EL (cell line): ENCODE measurements at regions not wholly inside any gene's neighbourhood (a gene's known extent, or its start where the extent isn't known, plus 50 kb on each side); places are given as distances from the start of the nearest gene placed in this dataset.

Source experiments
- DNase-seq: peaks from one replicate; pipeline ENCODE4 v3.0.0-alpha.2; 2016

DNA sequence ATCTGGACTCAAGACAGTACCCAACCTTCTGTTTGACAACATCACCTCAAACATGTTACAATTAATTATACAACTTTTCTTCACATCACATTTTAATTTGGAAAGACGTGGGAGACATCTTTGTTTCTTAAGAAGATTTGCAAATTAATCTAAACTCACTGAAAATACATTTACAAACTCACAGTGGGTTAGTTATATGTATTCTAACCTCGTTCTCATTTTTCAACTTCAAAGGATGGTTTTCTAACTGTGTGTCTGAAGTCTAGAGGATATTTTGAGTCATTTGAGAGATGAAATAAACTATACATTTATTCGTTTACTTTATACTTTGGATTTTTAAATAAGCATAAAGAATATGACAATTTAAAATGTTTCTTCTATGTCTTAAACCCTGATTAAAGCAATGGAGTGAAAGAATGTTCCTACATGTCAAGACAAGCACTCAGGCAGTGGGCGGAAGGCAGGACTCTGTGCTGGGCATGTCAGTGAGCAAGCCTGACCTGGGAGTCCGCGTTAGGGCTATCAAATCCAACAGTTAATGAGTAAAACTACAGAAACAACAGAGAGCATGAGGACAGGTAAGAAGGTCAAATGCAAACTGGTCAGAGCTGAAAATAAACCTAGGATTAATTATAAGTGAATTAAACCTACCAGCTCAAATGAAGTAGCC, 76.5 kb upstream of the CTTNBP2NL start:
- no peak for DNase-seq

DNA sequence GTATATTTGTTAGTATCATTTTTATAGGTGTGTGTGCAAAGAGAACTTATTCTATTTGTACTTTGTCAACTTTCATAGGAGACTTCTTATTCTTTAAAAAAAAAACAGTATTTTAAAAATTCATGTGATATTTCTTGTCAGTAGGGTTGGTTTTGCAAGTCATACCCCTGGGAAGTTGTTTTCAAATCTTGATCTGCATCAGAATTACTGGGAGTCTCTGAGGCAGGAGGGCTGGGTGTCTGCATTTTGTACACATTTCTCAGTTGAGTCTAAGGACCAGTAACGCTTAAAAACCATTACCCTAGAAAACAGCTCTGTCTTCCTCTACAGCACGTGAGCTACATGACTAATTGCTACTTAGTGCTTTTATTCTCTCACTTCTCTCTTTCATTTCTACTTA, 76.0 kb upstream of the CTTNBP2NL start:
- no peak for DNase-seq

DNA sequence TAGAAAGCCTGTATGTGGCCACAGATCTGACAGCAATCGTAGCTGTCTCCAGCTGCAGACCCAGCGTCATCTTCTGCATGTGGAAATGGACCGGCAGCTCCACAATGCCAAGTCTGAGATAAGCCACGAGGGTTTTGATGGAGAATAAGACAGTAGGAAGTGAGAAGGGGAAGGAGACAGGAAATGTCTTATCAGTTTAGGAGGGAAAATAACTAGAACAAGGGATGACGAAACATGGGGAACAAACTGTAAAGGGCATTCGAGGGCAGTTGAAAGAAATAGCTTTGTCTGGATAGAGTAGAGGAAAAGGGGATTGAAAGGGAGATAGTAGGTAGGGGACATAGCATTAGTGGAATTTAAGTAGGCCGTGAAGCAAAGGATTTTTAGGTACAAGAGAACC, 74.0 kb upstream of the CTTNBP2NL start:
- DNase-seq, result no peak

DNA sequence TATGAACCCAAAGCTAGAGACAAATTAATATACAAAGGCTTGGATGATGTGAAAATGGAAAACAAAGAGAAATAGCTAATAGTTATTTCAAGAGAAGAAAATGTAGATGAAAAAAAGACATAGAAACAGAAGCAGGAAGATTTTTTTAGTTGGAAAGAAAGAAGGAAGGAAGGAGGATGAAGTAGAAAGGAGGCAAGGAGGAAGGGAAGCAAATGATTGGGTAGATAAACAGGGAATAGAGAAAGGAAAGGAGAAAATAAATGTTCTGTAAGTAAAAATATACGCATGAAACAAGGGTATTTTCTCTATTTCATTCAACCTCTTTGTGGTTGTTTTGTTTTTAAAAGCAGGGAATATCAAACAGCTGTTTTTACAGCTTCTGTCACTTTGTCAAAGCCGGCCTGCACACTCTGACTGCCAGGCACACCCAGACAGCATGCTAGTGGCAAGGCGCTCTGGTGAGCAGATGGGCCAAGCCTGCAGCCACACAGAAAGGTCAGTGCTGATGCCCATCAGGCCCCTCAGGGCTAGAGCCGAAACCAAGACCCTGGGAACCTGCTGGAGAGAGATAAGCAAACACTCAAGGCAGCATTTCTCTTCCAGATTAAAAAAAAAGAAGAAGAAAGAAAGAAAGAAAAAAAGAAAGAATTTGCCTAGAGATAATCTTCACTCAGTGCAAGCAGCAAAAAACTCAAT, 72.9 kb upstream of the CTTNBP2NL start:
- DNase-seq, result no peak

DNA sequence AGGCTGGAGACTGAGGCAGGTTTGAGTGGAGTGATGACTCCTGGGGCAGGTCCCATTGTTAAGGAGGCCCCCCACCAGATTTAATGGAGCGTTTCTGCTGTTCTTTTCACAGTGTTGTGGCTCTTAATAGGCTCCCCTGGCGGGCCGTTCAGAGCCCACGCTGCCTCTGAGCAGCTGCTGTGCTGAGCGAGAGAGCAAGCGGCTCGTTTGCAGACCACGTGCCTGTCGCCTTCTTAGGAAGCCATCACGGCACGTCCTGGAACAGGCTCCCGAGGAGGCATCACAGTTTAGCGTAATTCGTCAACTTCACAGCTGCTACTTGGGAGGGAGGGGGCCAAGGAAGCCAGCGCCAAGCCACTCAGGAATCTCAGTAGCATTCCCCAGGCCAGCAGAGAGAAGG, 70.5 kb upstream of the CTTNBP2NL start:
- no peak for DNase-seq

DNA sequence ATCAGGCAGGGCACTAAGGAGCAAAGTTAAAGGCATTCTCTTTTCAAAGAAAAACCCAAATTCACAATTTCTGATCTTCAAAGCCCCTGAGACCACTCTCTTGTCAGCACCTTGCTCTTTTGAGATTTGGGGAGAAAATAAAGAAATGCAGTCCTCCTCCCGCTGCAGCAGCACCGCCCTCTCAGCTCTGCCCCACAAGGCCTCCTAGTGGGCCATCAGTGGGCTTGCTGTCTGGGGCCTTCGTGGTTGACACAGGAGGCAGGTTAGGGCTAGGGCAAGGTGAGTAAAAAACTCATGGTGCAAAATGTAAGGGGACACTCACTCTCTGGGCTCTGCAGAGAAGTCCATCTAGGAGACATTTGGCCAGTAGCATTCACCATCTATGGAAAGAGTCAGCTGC, 67.4 kb upstream of the CTTNBP2NL start:
- no peak for DNase-seq

DNA sequence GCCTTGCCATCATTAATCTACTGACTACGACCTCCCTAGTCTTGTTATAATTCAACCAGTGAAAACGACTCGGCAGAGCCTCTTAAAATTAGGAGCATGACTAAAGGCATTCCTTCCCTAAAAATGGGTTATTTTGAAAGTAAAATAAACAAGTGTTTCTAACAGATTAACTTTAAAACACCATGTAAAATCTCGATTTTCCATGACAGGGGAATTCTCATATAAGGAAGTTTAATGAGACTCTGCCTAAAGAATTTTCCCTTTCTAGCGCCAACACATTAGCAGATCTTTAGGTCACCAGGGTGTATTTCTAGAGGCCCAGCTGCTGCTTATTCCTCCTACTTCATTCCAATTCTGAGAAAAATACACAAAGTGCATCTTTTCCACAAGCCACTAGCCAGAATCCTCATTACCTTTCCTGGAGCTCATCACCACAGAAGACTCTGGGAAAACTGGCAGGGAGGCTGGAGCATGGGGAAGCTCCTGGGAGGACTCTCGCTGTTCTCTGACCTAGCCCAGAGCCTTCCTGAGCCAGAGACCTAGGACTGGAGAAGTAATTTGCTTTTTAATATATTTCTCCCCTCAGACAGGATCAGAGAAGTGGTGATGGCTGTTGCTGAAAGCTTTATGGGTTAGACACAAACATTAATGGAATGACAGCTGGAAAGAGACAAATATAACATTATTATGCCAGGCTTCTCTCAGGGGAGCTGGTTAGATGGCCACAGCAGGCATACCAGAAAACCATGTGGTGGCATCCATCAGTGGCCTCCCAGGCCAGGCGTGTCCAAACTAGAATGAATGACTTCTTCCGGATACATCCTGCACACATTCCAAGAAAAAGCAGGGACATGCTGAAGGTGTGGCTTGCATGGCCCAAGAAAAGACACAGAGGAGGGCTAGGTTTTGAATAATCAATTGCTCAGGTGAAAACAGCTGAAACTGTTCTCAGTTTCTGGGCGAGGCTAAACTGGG, 63.6 kb upstream of the CTTNBP2NL start:
- DNase-seq, result no peak

DNA sequence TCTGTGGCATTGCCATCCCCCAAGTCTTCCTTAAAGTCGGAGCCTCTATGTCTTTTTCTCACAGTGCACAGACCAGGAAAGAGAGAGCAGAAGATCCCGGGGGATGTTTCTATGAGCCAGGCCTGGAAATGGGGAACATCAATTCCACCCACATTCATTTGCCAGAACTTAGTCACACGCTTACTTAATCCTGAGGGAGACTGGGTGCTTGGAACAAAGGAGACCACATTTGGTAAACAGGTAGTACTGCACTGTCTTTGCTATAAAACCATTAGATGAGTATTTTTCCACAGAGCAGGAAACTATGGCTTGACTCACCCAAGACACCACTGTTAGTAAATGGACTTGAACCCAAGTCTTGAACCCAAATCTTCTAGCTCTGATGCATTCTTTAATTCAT, 60.7 kb upstream of the CTTNBP2NL start:
- no peak for DNase-seq

DNA sequence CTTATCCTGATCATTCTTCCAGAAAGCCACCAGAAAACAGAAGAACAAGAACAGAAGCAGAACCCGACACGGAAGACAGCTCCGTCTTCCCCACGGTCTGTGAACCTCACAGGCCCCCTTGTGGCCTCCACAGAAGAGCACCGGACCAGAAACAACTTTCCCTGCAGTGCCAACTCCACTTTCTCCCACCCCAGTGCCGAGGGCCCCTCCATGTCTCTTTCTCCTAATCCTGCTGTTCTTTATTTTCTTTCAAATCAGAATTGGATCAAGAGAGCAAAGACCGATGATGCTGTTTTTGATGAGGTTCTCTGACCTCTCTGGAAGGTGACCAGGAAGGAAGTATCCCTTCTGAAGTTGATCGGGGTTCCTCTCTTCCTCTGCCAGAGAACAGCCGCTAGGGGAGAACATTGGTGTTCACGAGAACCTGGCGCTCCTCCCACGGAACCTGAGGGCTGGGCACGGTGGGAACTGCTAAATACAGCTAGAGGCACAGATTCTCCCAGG, 58.9 kb upstream of the CTTNBP2NL start:
- DNase-seq, result peak; percentile 18

DNA sequence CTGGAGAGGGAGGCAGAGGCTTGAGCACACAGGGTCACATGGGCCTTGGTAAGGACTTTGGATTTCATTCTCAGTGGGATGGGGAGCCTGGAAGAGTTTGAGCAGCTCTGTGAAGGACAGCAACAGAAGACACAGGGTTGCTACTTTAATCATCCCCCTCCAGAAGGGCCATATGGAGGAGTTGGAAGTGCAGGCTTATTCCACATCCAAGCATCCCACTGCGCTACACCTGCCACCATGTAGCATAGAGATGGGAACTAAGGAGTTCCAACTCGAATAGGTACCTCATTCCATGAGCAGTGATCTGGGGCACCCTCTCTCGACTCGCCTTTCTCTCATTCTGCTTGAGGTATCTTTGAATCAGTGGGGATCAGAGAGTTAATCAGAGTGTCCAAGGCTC, 54.0 kb upstream of the CTTNBP2NL start:
- no peak for DNase-seq

DNA sequence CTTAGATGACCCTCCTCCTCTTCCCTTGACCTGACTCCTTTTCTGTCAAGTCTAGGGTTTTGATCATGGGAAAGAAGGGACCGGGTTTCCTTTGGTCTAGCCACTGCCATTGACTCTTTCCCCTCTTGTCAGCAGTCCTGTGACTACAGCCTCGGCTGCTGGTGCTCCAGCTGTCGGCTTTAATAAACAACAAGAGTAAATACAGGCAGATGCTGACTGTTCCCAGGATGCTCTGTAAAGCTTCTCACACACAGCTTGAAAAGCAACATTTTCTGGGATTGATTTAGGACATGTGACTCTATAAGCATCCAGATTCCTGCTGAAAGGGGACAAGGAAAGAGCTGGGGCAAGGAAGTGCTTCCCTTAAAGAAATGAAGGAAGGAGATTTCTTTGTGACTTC, 53.5 kb upstream of the CTTNBP2NL start:
- no peak for DNase-seq

DNA sequence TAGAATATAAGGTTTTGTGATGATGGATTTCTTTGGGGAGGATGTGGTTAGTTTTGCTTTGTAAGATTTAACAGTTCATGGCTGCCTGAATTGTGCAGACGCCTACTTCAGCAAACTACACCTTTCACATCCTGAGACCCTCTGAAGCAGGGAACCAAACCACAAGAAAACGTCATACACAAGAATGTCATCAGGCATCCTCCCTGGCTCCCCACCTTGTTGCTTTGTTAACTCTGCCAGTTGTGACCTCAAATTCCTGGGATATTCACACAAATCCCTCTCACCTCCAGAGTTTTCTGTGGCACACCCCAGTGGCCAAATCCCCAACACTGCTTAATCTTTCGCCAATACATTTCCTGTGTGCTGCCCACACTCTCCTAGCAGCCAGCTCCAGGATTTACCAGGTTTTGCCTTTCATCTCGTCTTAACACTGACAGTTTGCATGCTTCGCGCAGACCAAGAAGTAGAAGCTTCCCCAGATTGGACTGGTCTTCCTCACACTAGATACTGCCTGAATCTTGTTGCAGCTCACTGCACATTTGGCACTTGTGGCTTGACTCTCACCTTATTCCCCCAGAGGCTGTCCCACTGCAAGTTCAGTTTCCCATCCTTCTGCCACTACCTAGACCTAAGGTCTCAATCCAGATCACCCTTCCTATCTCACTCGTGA, 51.1 kb upstream of the CTTNBP2NL start:
- no peak for DNase-seq
